GM12878 (cell line): ENCODE measurements at regions not wholly inside any gene's neighbourhood (a gene's known extent, or its start where the extent isn't known, plus 50 kb on each side); places are given as distances from the start of the nearest gene placed in this dataset.

Experiments used
- ATAC-seq: fragments of 200-7000 bp; cut with Tn5 transposase; 3 replicates; pipeline ENCODE4 v1.9.1; 2020; ENCODE audit warnings: mild to moderate bottlenecking, moderate library complexity
- BruUV-seq: library from RNA; stranded (reverse); fragments of 400-500 nt; replicated peaks from 2 replicates; lab custom pipeline; 2021; lab: Mats Ljungman, UMichigan
- CTCF ChIA-PET: fragments of 300-600 bp; sonication (Branson Sonifier 250); formaldehyde crosslinking; extraction: SDS; loops from one replicate; lab custom pipeline; 2021; ENCODE audit warnings: inconsistent platforms; lab: Yijun Ruan, JAX
- POLR2A ChIA-PET: fragments of 350-600 bp; formaldehyde crosslinking; extraction: SDS; loops from one replicate; lab custom pipeline; 2021; ENCODE audit warnings: inconsistent platforms; lab: Charles Lee
- RAD21 ChIA-PET: fragments of 300-600 bp; sonication (Branson Sonifier 250); formaldehyde crosslinking; loops from one replicate; lab custom pipeline; 2023; ENCODE audit warnings: antibody characterized with exemption; ENCODE audit not compliant: unreplicated experiment; lab: Charles Lee
- SMC1A ChIA-PET: fragments of 300-600 bp; sonication (Branson Sonifier 250); formaldehyde crosslinking; loops from one replicate; lab custom pipeline; 2023; ENCODE audit not compliant: unreplicated experiment, uncharacterized antibody; lab: Charles Lee
- DNase-seq: peaks from one replicate; pipeline ENCODE4 v3.0.0-alpha.2; 2011; ENCODE audit warnings: low read depth, low spot score
- FAIRE-seq: peaks from 3 replicates; lab custom pipeline; 2011; peaks lifted over from hg19 to GRCh38; lab: Jason Lieb, UNC
- H2AFZ ChIP-seq: 2 replicates; pipeline ENCODE4 v1.6.0; 2011; ENCODE audit warnings: low read depth, low read length, control low read depth; ENCODE audit not compliant: control insufficient read depth
- H3K27ac ChIP-seq: 2 replicates; pipeline ENCODE4 v1.5.1; 2011; ENCODE audit warnings: control low read depth; ENCODE audit not compliant: control insufficient read depth, insufficient read depth
- H3K27me3 ChIP-seq, 2 experiments: replicated peaks in 1 of 2; 2 replicates each; pipeline versions ENCODE4 v1.6.0 to v1.6.1; 2011; ENCODE audit warnings: low read length in 1 of 2; ENCODE audit not compliant: control insufficient read depth in 2 of 2, insufficient read depth in 2 of 2
- H3K36me3 ChIP-seq, 2 experiments: 2 replicates each; pipeline ENCODE4 v1.5.1; 2011; ENCODE audit warnings: low read length in 1 of 2; ENCODE audit not compliant: control insufficient read depth in 2 of 2, insufficient read depth in 2 of 2
- H3K4me1 ChIP-seq: 2 replicates; pipeline ENCODE4 v1.6.1; 2011; ENCODE audit warnings: mild to moderate bottlenecking, low read length, moderate library complexity, mixed read lengths; ENCODE audit not compliant: control insufficient read depth, insufficient read depth
- H3K4me2 ChIP-seq: 2 replicates; pipeline ENCODE4 v1.6.0; 2011; ENCODE audit warnings: control low read depth; ENCODE audit not compliant: control insufficient read depth, insufficient read depth
- H3K4me3 ChIP-seq: fragments of 200-600 bp; sonication (generic); 2 replicates; pipeline ENCODE4 v1.5.1; 2016
- H3K79me2 ChIP-seq: 2 replicates; pipeline ENCODE4 v1.6.0; 2011; ENCODE audit warnings: low read length; ENCODE audit not compliant: control insufficient read depth, insufficient read depth
- H3K9ac ChIP-seq: 2 replicates; pipeline ENCODE4 v1.8.0; 2011; ENCODE audit warnings: low read length, control low read depth, mixed read lengths; ENCODE audit not compliant: control insufficient read depth, insufficient read depth
- H3K9me3 ChIP-seq: replicated peaks from 3 replicates; pipeline ENCODE4 v1.5.1; 2011; ENCODE audit warnings: mild to moderate bottlenecking, low read length; ENCODE audit not compliant: control insufficient read depth, insufficient read depth
- H4K20me1 ChIP-seq: 2 replicates; pipeline ENCODE4 v1.6.0; 2011; ENCODE audit not compliant: control insufficient read depth, insufficient read depth
- CHD1 ChIP-seq: IDR thresholded peaks from 2 replicates; pipeline ENCODE4 v1.6.1; 2012; ENCODE audit warnings: low read depth, low read length, improper control_type of control experiment
- FOS ChIP-seq: IDR thresholded peaks from 3 replicates; pipeline ENCODE4 v1.6.1; 2011; ENCODE audit warnings: borderline replicate concordance; ENCODE audit not compliant: insufficient read length; ENCODE audit errors: extremely low read depth
- HSF1 ChIP-seq: fragments of 150-350 bp; IDR thresholded peaks from 2 replicates; pipeline ENCODE4 v1.6.1; 2014; ENCODE audit warnings: mild to moderate bottlenecking, low read depth, low read length
- IKZF2 ChIP-seq, 2 experiments: fragments of 450-650 bp; IDR thresholded peaks; 2 replicates each; pipeline ENCODE4 v1.6.1; 2017; ENCODE audit warnings: mild to moderate bottlenecking in 2 of 2, moderate library complexity in 2 of 2
- PBX3 ChIP-seq: IDR thresholded peaks from 2 replicates; pipeline ENCODE4 v1.6.1; 2011; ENCODE audit warnings: mild to moderate bottlenecking, low read depth, low read length, moderate library complexity; ENCODE audit not compliant: insufficient replicate concordance
- PKNOX1 ChIP-seq: fragments of 450-650 bp; IDR thresholded peaks from 2 replicates; pipeline ENCODE4 v1.6.1; 2016; ENCODE audit warnings: mild to moderate bottlenecking
- WRNIP1 ChIP-seq: IDR thresholded peaks from 2 replicates; pipeline ENCODE4 v1.6.1; 2011; ENCODE audit warnings: low read depth, low read length, improper control_type of control experiment, borderline replicate concordance
- ZBTB11 ChIP-seq: fragments of 450-650 bp; formaldehyde crosslinking; IDR thresholded peaks from 2 replicates; pipeline ENCODE4 v1.5.0; 2022; ENCODE audit warnings: mild to moderate bottlenecking, missing genetic modification characterization
- ZNF217 ChIP-seq: fragments of 450-650 bp; IDR thresholded peaks from 2 replicates; pipeline ENCODE4 v1.6.1; 2017; ENCODE audit warnings: antibody characterized with exemption, mild to moderate bottlenecking
- ZNF592 ChIP-seq: fragments of 450-650 bp; IDR thresholded peaks from 2 replicates; pipeline ENCODE4 v1.6.1; 2017; ENCODE audit warnings: mild to moderate bottlenecking, moderate library complexity
- WGBS: methylation state at CpG from one replicate; pipeline ENCODE4 v1.1.6; 2016; ENCODE audit warnings: low lambda C conversion rate; ENCODE audit not compliant: insufficient replicate concordance, insufficient coverage; ENCODE audit errors: missing lambda C conversion rate; 5-methylcytosine and 5-hydroxymethylcytosine counted together
- in situ Hi-C: fragments of 300-500 bp; cut with MboI; formaldehyde crosslinking; loops from 9 replicates; pipeline ENCODE4 v1.14.3; 2018; ENCODE audit warnings: mixed read lengths
- intact Hi-C: fragments of 100-400 bp; cut with micrococcal nuclease; formaldehyde crosslinking; loops from one replicate; pipeline ENCODE4 v1.14.2; 2022; ENCODE audit not compliant: unreplicated experiment

GRCh38 chr2:191506515-191506914 lies 171.4 kb upstream of the NABP1 start:
- WGBS, result 20% methylated on average over 3 of the region's 3 CpGs
- Histone ChIP-seq H3K27me3 (no peaks in the 10 kb centered on the region), H3K4me2 (no peak overlapping the region), H3K79me2 (no peaks in the 10 kb centered on the region), H3K9me3 (no peaks in the 10 kb centered on the region), H3K36me3 (no peaks in the 10 kb centered on the region), H4K20me1 (no peaks in the 10 kb centered on the region), H3K27ac (no peak overlapping the region), H3K4me1 (no peaks in the 10 kb centered on the region), H3K9ac (no peak overlapping the region), H2AFZ (no peak overlapping the region), H3K4me3 (no peak overlapping the region)
- intact Hi-C loops, result no loop called here
- CTCF ChIA-PET, result no interaction called here
- in situ Hi-C loops, result no loop called here
- no peak for ATAC-seq
- no peak for DNase-seq
- RAD21 ChIA-PET, result no interaction called here
- TF ChIP-seq PKNOX1, result no peak
- no peak for TF ChIP-seq ZBTB11
- no peak for TF ChIP-seq IKZF2 (IDR thresholded peaks at IDR 0.05)
- TF ChIP-seq WRNIP1, result no peak
- TF ChIP-seq ZNF217, result no peak
- TF ChIP-seq PBX3, result no peak
- no peak for TF ChIP-seq ZNF592
- no peak for TF ChIP-seq FOS
- TF ChIP-seq HSF1, result no peak
- no peak for TF ChIP-seq CHD1
- no TSS peak for BruUV-seq
- SMC1A ChIA-PET, result interaction anchor here (0.7 kb wide), 1 partner anchor 31 kb away, joined by 3 read pairs; no protein-coding TSS in a partner anchor
- FAIRE-seq, result no peak
- POLR2A ChIA-PET, result no interaction called here
